Testis (tissue), 2 donors: ENCODE measurements at regions not wholly inside any gene's neighbourhood (a gene's known extent, or its start where the extent isn't known, plus 50 kb on each side); places are given as distances from the start of the nearest gene placed in this dataset.
A peak's percentile ranks its signal among the peaks of the same experiment; 100 is the strongest.

ENCODE experiments used
- DNase-seq: peaks from one replicate; pipeline ENCODE4 v3.0.0-alpha.2; 2019
- H3K27ac ChIP-seq, 2 donors: fragments of 200-600 bp; sonication (generic); one replicate each; pipeline ENCODE4 v1.5.1; 2019
- H3K27me3 ChIP-seq: fragments of 200-600 bp; sonication (generic); one replicate; pipeline ENCODE4 v1.5.1; 2019
- H3K36me3 ChIP-seq: fragments of 200-600 bp; sonication (generic); one replicate; pipeline ENCODE4 v1.5.1; 2017; ENCODE audit warnings: low read depth; ENCODE audit errors: missing control alignments
- H3K4me1 ChIP-seq: fragments of 200-600 bp; sonication (generic); one replicate; pipeline ENCODE4 v1.5.1; 2019
- H3K4me3 ChIP-seq, 2 donors: fragments of 200-600 bp; sonication (generic); one replicate each; pipeline ENCODE4 v1.5.1; 2017 to 2019
- H3K9me3 ChIP-seq: fragments of 200-600 bp; sonication (generic); one replicate; pipeline ENCODE4 v1.5.1; 2017
- CTCF ChIP-seq, 3 experiments: fragments of 450-650 bp in 2 of 3; fragments of 200-600 bp in 1 of 3; sonication (generic) in 1 of 3; IDR thresholded peaks; one replicate each; pipeline ENCODE4 v1.5.1; 2016 to 2019; ENCODE audit warnings: antibody characterized with exemption in 3 of 3, mild to moderate bottlenecking in 2 of 3, moderate library complexity in 1 of 3
- POLR2A ChIP-seq: fragments of 450-650 bp; IDR thresholded peaks from one replicate; pipeline ENCODE4 v1.6.1; 2017; ENCODE audit warnings: antibody characterized with exemption, mild to moderate bottlenecking, moderate library complexity
- WGBS, 2 donors: methylation state at CpG; one replicate each; pipeline ENCODE4 v1.1.5; 2018; 5-methylcytosine and 5-hydroxymethylcytosine counted together
- intact Hi-C: fragments of 100-400 bp; cut with DNase I; formaldehyde crosslinking; loops from one replicate; pipeline ENCODE4 v1.15.1; 2023; ENCODE audit warnings: low total_unique reads

GRCh38 chr6:2509711-2510110 is 241.0 kb downstream of the MYLK4 start:
- H3K9me3 ChIP-seq, result no peaks in the 10 kb centered on the region

GRCh38 chr6:2508071-2508470 is 242.7 kb downstream of the MYLK4 start:
- no peak for DNase-seq
- no peaks in the 10 kb centered on the region for H3K27me3 ChIP-seq
- no peak overlapping the region for H3K4me3 ChIP-seq
- TF ChIP-seq POLR2A (no peak), CTCF (IDR thresholded peaks at IDR 0.05) (no peak)
- whole genome bisulfite sequencing, 2 donors, result 89 to 91% methylated on average over 3 of the region's 3 CpGs
- no peaks in the 10 kb centered on the region for H3K9me3 ChIP-seq
- H3K4me1 ChIP-seq, result no peaks in the 10 kb centered on the region
- intact Hi-C loops, result no loop called here
- no peaks in the 10 kb centered on the region for H3K36me3 ChIP-seq
- H3K27ac ChIP-seq, result no peak overlapping the region

More at GRCh38 chr6:2509711-2510110, 241.0 kb downstream of the MYLK4 start:
- TF ChIP-seq CTCF (IDR thresholded peaks at IDR 0.05) (no peak), POLR2A (no peak)
- WGBS, 2 donors, result 74 to 77% methylated on average over 16 of the region's 16 CpGs
- Histone ChIP-seq H3K36me3 (no peaks in the 10 kb centered on the region), H3K4me1 (no peaks in the 10 kb centered on the region), H3K27me3 (no peaks in the 10 kb centered on the region), H3K27ac (no peak overlapping the region), H3K4me3 (no peak overlapping the region)
- intact Hi-C loops, result no loop called here
- DNase-seq, result no peak

GRCh38 chr6:2507521-2508037 is 243.1 kb downstream of the MYLK4 start:
- Histone ChIP-seq H3K27me3 (no peaks in the 10 kb centered on the region), H3K36me3 (no peaks in the 10 kb centered on the region), H3K4me3 (no peak overlapping the region), H3K4me1 (no peaks in the 10 kb centered on the region), H3K27ac (no peak overlapping the region), H3K9me3 (no peaks in the 10 kb centered on the region)
- DNase-seq, result no peak
- TF ChIP-seq CTCF (IDR thresholded peaks at IDR 0.05) (no peak), POLR2A (no peak)
- intact Hi-C loops, result no loop called here
- WGBS, 2 donors, result 80 to 81% methylated on average over 3 of the region's 3 CpGs

GRCh38 chr6:2507016-2507415 is 243.7 kb downstream of the MYLK4 start:
- TF ChIP-seq POLR2A (no peak), CTCF (IDR thresholded peaks at IDR 0.05) (no peak)
- Histone ChIP-seq H3K36me3 (no peaks in the 10 kb centered on the region), H3K27me3 (no peaks in the 10 kb centered on the region), H3K4me3 (no peak overlapping the region), H3K4me1 (no peaks in the 10 kb centered on the region), H3K9me3 (no peaks in the 10 kb centered on the region), H3K27ac (no peak overlapping the region)
- 78 to 88% methylated on average over 2 of the region's 2 CpGs for WGBS, 2 donors
- intact Hi-C loops, result no loop called here
- no peak for DNase-seq

DNA sequence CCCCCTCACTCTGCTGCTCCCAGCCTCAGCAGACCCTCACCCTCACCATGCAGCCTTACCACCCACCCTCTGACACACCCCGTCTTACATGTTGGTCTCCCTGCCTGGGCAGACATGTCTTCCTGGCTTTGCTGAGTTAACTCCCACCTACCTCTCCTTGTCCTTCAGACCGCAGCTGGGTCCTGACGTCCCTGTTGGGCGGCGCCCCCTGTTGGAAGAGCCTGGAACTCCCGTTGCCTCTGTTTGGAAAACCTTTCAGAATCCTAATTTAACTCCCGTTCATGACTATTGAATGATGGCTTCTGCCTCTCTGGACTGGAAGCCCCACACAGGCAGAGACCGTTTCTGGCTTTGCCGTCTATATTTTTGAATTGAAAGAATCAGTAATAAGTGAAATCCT is 245.1 kb downstream of the MYLK4 start:
- intact Hi-C loops, result no loop called here
- Histone ChIP-seq H3K27me3 (no peaks in the 10 kb centered on the region), H3K27ac (no peak overlapping the region), H3K36me3 (no peaks in the 10 kb centered on the region), H3K9me3 (no peaks in the 10 kb centered on the region), H3K4me1 (no peaks in the 10 kb centered on the region), H3K4me3 (no peak overlapping the region)
- DNase-seq, result peak; percentile 50
- 36 to 37% methylated on average over 9 of the region's 9 CpGs for WGBS, 2 donors
- TF ChIP-seq POLR2A (no peak), CTCF (IDR thresholded peaks at IDR 0.05) (peak in 1 of 3 experiments; percentile 40)
